SK-N-MC (cell line): ENCODE measurements at regions not wholly inside any gene's neighbourhood (a gene's known extent, or its start where the extent isn't known, plus 50 kb on each side); places are given as distances from the start of the nearest gene placed in this dataset.

ENCODE experiments used
- EZH2 ChIP-seq: fragments of 200-600 bp; sonication (generic); IDR thresholded peaks from one replicate; pipeline ENCODE4 v1.6.1; 2017; ENCODE audit warnings: antibody characterized with exemption
- FOXP2 ChIP-seq: optimal IDR thresholded peaks from 2 replicates; pipeline ENCODE3; 2011; ENCODE audit warnings: mild to moderate bottlenecking, moderate library complexity; ENCODE audit not compliant: insufficient read depth; ENCODE audit errors: extremely low read length, control extremely low read depth

GRCh38 chr12:25812295-25812694 is 146.2 kb upstream of the RASSF8 start:
- TF ChIP-seq FOXP2 (no peak), EZH2 (no peak)
